Myocyte (in vitro differentiated cells): ENCODE measurements at regions not wholly inside any gene's neighbourhood (a gene's known extent, or its start where the extent isn't known, plus 50 kb on each side); places are given as distances from the start of the nearest gene placed in this dataset.
"Not testable (repeated sequence)": the region's sequence is repeated elsewhere in the genome, so short reads cannot be mapped to it uniquely, and the experiment has no call there.

Experiments used
- DNase-seq: peaks from one replicate; pipeline ENCODE4 v3.0.0-alpha.2; 2012; ENCODE audit warnings: low read depth

DNA sequence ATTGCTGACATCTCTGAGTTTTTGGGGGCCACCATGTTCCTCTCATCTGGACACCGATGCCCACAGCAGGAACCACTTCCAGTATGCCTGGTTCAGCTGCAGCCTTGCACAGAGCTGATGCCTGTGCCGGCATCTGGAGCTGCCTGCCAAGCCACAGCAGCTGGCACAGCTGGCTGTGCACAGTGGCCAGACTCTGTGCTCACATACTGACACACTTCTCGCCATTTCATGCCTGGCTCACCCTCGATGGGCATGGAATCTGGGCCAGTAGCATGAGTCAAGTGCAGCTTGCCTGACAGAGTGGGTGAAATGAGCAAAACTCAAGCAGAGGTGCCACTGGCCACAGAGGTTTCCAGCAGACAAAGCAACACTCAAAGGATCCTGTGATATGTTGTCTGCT lies 863.4 kb downstream of the DNAH5 start:
- DNase-seq: no peak

DNA sequence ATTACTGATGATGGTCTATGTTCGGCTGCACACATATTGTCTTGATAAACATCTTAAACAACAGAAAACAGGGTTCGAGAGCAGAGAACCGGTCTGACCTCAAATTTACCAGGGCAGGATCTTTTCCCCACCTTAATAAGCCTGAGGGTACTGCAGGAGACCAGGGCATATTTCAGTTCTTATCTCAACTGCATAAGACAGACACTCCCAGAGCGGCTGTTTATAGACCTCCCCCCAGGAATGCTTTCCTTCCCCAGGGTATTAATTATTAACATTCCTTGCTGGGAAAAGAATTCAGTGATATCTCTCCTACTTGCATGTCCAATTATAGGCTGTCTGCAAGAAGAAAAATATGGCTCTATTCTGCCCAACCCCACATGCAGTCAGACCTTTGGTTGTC lies 871.6 kb downstream of the DNAH5 start:
- not testable (repeated sequence) for DNase-seq

DNA sequence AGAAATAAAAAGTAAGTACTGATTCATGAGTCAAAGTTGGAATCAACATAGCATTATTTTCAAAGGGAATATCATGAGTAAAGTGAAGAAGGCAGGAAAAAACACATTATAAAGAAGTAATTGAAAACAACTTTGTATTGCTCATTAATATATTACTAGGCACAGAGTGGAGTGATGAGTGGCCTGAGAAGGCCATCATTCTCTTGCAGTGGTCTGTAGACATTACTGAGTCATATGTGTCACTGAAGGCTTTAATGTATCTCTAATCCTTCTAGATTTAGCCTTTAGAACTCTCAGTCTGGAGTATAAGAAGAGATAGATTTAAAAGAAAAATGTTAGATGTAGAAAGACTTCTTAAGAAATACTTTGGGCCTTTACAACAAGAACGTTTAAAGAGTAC lies 881.4 kb downstream of the DNAH5 start:
- no peak for DNase-seq

DNA sequence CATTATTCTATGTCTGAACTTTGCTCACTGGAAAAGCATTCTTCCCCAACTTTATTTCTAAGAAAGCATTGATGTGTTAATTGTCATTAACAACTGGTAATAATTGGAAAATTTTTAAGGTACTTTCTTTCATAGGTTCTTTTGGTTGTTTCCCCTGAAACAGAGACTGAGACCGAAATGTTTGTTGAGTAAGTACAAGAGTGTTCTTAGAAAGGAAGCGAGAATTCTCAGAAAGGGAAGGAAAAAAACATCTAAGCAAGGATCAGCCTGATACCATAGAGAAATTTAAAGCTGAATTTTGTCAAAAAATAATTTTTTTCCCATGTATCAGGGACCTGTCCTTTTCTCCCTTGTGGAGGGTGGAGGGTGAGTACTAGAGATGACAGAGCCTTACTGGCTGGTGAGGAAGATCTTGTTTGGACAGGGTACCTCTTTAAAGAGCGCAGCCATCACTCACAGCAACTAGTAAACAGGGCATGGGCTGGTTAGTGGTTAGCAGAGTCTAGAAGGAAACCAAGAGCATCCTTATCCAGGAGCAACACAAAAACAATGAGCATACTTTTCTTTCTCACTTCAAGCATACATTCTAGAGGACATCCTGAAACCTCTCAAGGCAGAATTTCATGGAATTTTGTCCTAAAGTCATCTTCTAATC lies 898.5 kb downstream of the DNAH5 start:
- DNase-seq: no peak

DNA sequence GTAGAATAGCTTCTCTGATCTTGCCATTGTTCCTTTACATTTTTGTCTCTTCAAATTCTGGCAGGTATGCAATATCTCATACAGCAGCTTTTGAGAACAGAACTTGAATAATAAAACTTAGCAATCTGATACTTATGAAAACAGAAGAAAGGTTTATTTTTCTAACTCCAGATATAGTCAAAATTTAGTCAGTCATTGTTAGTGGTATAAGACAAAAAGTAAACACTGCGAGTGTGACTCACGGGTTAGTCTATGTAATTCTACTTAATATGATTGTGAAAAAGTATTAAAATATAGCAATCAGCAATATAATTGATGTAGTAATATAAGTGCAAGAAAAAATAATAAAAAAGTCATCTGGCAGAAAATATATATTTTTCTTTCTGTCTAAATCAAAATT lies 910.4 kb downstream of the DNAH5 start:
- DNase-seq: no peak

DNA sequence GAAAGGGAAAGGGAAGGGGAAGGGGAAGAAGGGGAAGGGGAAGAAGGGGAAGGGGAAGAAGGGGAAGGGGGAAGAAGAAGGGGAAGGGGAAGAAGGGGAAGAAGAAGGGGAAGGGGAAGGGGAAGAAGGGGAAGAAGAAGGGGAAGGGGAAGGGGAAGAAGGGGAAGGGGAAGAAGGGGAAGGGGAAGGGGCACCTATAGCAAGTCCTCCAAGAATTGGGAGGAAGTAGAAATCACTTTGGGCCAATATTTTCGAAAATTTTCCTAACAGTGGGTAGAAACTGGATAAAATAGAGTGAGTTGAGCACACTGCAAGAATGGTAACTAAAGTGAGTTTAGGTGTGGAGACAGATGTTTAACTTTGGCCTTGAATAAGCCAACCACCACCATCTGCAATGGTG lies 915.3 kb downstream of the DNAH5 start:
- no peak for DNase-seq

- DNase-seq: no peak
These were observed 916.6 kb downstream of the DNAH5 start for GRCh38 chr5:13027874-13028273.

DNA sequence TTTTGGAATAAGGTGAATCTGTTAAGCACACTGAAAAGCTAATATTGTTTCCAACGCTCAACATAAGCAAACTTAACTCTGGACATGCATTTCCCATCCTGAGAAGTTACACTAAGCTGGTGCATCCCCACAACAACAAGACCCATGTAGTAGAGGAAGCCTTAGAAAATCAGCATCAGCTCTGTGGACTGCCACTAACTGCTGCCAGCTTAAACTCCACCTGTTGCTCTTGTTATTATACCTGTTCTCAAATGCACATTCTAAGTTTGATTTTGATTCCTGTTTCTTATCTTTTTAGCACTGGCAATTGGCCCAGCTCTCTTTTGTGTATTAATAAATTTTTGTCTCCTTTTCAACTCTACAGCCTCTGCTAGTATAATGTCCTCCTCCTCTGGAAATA lies 924.8 kb downstream of the DNAH5 start:
- no peak for DNase-seq

DNA sequence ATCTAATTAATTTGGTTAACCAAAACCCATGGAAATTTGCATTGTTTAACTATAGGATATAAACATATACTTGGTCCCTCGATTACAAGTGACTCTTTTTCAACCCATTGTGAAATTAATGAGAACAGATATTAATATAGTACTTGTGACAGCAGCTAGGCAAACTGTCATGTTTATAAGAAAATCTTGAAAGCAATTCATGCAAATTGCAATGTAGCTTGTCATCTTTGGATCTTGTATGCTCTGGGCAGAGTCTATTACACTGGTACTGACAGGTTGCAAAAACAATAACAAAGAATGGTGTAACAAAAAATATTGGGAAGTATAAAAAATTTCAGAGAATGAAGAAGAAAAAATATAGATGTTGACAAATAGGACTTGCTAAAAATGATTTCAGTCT lies 941.0 kb downstream of the DNAH5 start:
- DNase-seq: no peak

GRCh38 chr5:12999667-13000066 lies 944.8 kb downstream of the DNAH5 start:
- no peak for DNase-seq

GRCh38 chr5:12985142-12985541 lies 959.3 kb downstream of the DNAH5 start:
- no peak for DNase-seq

DNA sequence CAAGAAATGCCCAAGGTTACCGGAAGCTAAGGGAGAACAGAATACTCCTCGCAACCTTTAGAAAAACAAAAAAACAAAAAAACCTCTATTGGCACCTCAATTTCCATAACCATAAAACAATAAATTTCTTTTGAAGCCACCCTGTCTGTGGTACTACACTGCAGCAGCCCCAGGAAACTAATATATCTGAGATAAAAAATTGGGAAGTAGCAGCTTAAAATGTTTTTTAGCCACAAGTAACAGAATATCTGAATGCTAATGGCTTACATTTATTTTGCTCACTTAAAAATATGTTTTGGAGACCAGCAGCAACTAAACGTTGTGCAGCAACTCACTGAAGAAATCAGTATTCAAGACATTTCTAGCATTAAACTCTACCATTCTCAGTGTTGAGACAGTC lies 969.6 kb downstream of the DNAH5 start:
- DNase-seq: no peak

DNA sequence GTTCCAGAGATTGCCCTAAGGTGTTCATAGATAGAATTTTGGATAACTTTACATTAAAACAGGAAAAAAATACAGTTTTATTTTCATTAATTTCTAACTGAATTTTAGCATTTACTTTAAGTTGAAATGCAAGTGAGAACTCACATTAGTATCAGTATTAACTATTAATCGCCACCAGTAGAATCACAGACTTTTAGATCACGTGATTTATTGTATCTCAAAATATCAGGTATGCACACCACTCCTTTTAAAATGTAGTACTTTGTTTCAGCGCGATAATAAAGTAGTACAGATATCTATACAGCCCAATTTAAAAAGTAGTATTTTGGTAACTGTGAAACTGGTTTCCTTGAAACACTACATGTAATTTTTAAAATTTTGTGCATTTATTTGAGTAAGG lies 978.7 kb downstream of the DNAH5 start:
- no peak for DNase-seq

GRCh38 chr5:12959713-12960112 lies 984.8 kb downstream of the DNAH5 start:
- DNase-seq: no peak

- no peak for DNase-seq
These were observed 992.1 kb downstream of the DNAH5 start for GRCh38 chr5:12952409-12952808.

DNA sequence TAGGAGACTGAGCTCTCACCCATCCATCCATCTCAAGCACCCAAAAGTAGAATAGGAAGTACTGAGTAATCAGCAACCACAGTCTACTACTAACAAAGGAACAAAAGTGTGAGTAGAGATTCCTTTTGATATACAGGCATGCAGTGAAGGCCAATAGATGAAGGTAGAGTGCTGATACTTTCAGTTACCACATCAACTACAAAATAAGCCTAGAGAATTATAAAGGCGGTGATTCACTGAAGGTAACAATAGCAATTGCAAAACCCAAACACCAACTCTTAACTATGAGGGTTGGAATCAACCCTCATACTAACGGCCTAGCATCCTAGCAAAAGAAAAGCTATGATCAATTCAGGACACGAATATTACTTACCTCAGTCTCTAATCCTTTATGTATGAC lies 992.6 kb downstream of the DNAH5 start:
- no peak for DNase-seq

DNA sequence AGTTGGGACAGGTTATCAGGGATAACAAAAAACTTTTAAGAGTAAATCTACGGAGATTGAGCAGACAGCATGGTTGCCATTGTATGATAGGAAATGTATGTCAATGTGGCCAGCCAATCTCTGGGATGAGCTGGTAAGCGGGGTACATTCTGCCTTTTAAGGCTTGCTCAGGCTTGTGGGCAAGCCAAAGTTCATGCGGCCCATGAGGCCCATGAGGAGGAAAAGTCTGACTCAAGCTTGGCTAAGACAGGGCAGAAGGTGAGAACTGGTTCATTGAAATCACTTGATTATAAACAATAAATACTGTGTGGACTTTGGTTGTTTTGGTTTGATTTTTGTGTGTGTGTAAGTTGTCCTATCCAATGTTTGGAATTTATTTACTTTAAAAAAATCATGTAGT lies 997.1 kb downstream of the DNAH5 start:
- DNase-seq: no peak

GRCh38 chr5:12945477-12945876 lies 999.0 kb downstream of the DNAH5 start:
- DNase-seq: not testable (repeated sequence)

- no peak for DNase-seq
These were observed 1008.3 kb downstream of the DNAH5 start for GRCh38 chr5:12936221-12936620.

GRCh38 chr5:12934722-12935121 lies 1009.8 kb downstream of the DNAH5 start:
- DNase-seq: no peak

DNA sequence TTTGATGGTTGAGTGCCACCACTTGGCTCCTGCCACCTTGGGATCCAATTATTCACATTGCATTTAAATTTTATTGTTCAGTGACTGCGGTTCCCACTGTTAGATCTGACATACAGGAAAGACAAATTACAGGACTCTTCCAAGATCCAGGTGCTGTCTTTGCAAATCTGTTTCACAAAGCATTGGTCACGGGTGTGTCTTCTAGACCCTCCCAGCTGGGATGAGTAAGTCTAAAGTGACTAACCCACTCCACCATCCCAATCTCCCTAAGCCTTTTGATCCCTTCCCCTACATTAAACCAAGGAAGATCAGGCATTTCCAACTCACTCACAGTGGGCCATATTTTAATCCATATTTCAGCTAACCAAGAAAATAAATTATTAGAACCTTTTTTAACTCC lies 1016.3 kb upstream of the CTNND2 start:
- no peak for DNase-seq

- no peak for DNase-seq
These were observed 1006.9 kb upstream of the CTNND2 start for GRCh38 chr5:12911156-12911555.

GRCh38 chr5:12910641-12911040 lies 1006.4 kb upstream of the CTNND2 start:
- DNase-seq: no peak

GRCh38 chr5:12902611-12903010 lies 998.4 kb upstream of the CTNND2 start:
- DNase-seq: no peak
